ENCODE measurements at regions not wholly inside any gene's neighbourhood (a gene's known extent, or its start where the extent isn't known, plus 50 kb on each side); places are given as distances from the start of the nearest gene placed in this dataset.
"Not testable (repeated sequence)": the region's sequence is repeated elsewhere in the genome, so short reads cannot be mapped to it uniquely, and the experiment has no call there.

- no peak overlapping the region for H3K4me3 Mint-ChIP-seq
- DNase-seq (ENCODE audit: low spot score in 2 of 2, unreplicated experiment in 2 of 2), result no peak
- TF ChIP-seq CTCF (IDR thresholded peaks at IDR 0.05; ENCODE audit: unreplicated experiment), result no peak
- no peaks in the 10 kb centered on the region for H3K9me3 Mint-ChIP-seq
- no peaks in the 10 kb centered on the region for H3K27me3 Mint-ChIP-seq (ENCODE audit: low read depth)
- H3K4me1 Mint-ChIP-seq, result peaks cover 54% of the 10 kb centered on the region
- H3K27ac Mint-ChIP-seq, result no peak overlapping the region
- no peaks in the 10 kb centered on the region for H3K36me3 Mint-ChIP-seq
These were observed 220.8 kb upstream of the HES1 start for GRCh38 chr3:193915099-193915498.

GRCh38 chr3:193915613-193916012 lies 220.3 kb upstream of the HES1 start:
- H3K9me3 Mint-ChIP-seq, result no peaks in the 10 kb centered on the region
- peaks cover 49% of the 10 kb centered on the region for H3K4me1 Mint-ChIP-seq
- no peak overlapping the region for H3K4me3 Mint-ChIP-seq
- no peak overlapping the region for H3K27ac Mint-ChIP-seq
- no peaks in the 10 kb centered on the region for H3K27me3 Mint-ChIP-seq (ENCODE audit: low read depth)
- H3K36me3 Mint-ChIP-seq, result no peaks in the 10 kb centered on the region
- DNase-seq (ENCODE audit: low spot score in 2 of 2, unreplicated experiment in 2 of 2), result no peak
- TF ChIP-seq CTCF (IDR thresholded peaks at IDR 0.05; ENCODE audit: unreplicated experiment), result no peak

GRCh38 chr3:193917158-193917557 lies 218.8 kb upstream of the HES1 start:
- no peak overlapping the region for H3K27ac Mint-ChIP-seq
- no peak for TF ChIP-seq CTCF (IDR thresholded peaks at IDR 0.05; ENCODE audit: unreplicated experiment)
- no peaks in the 10 kb centered on the region for H3K36me3 Mint-ChIP-seq
- no peak overlapping the region for H3K4me3 Mint-ChIP-seq
- H3K4me1 Mint-ChIP-seq, result peaks cover 34% of the 10 kb centered on the region
- H3K9me3 Mint-ChIP-seq, result no peaks in the 10 kb centered on the region
- no peak for DNase-seq (ENCODE audit: low spot score in 2 of 2, unreplicated experiment in 2 of 2)
- H3K27me3 Mint-ChIP-seq (ENCODE audit: low read depth), result no peaks in the 10 kb centered on the region

GRCh38 chr3:193921465-193921864 lies 214.5 kb upstream of the HES1 start:
- no peaks in the 10 kb centered on the region for H3K27me3 Mint-ChIP-seq (ENCODE audit: low read depth)
- H3K4me1 Mint-ChIP-seq, result peaks cover 9% of the 10 kb centered on the region
- DNase-seq (ENCODE audit: low spot score in 2 of 2, unreplicated experiment in 2 of 2), result no peak
- no peak overlapping the region for H3K4me3 Mint-ChIP-seq
- H3K27ac Mint-ChIP-seq, result no peak overlapping the region
- TF ChIP-seq CTCF (IDR thresholded peaks at IDR 0.05; ENCODE audit: unreplicated experiment), result no peak
- peaks cover 20% of the 10 kb centered on the region for H3K9me3 Mint-ChIP-seq
- peaks cover 8% of the 10 kb centered on the region for H3K36me3 Mint-ChIP-seq

GRCh38 chr3:193922034-193922774 lies 213.7 kb upstream of the HES1 start:
- TF ChIP-seq CTCF (IDR thresholded peaks at IDR 0.05; ENCODE audit: unreplicated experiment), result no peak
- H3K27ac Mint-ChIP-seq, result no peak overlapping the region

GRCh38 chr3:193923958-193924357 lies 212.0 kb upstream of the HES1 start:
- not testable (repeated sequence) for H3K4me1 Mint-ChIP-seq; H3K36me3 Mint-ChIP-seq; H3K27ac Mint-ChIP-seq; DNase-seq (ENCODE audit: low spot score in 2 of 2, unreplicated experiment in 2 of 2); H3K4me3 Mint-ChIP-seq; H3K27me3 Mint-ChIP-seq (ENCODE audit: low read depth)
- peaks cover 22% of the 10 kb centered on the region for H3K9me3 Mint-ChIP-seq

More at GRCh38 chr3:193922034-193922774, 213.7 kb upstream of the HES1 start:
- H3K27me3 Mint-ChIP-seq (ENCODE audit: low read depth), result no peaks in the 10 kb centered on the region
- no peak overlapping the region for H3K4me3 Mint-ChIP-seq
- peaks cover 22% of the 10 kb centered on the region for H3K9me3 Mint-ChIP-seq
- peaks cover 4% of the 10 kb centered on the region for H3K4me1 Mint-ChIP-seq
- H3K36me3 Mint-ChIP-seq, result peaks cover 8% of the 10 kb centered on the region
- no peak for DNase-seq (ENCODE audit: low spot score in 2 of 2, unreplicated experiment in 2 of 2)

- not testable (repeated sequence) for DNase-seq (ENCODE audit: low spot score in 2 of 2, unreplicated experiment in 2 of 2); H3K4me1 Mint-ChIP-seq; H3K27me3 Mint-ChIP-seq (ENCODE audit: low read depth)
These were observed 209.9 kb upstream of the HES1 start for GRCh38 chr3:193926071-193926470.

GRCh38 chr3:193927413-193928206 lies 208.3 kb upstream of the HES1 start:
- H3K4me3 Mint-ChIP-seq; DNase-seq (ENCODE audit: low spot score in 2 of 2, unreplicated experiment in 2 of 2); H3K27ac Mint-ChIP-seq; H3K27me3 Mint-ChIP-seq (ENCODE audit: low read depth); H3K4me1 Mint-ChIP-seq; H3K36me3 Mint-ChIP-seq: not testable (repeated sequence)
- peaks cover 22% of the 10 kb centered on the region for H3K9me3 Mint-ChIP-seq

More at GRCh38 chr3:193926071-193926470, 209.9 kb upstream of the HES1 start:
- peaks cover 22% of the 10 kb centered on the region for H3K9me3 Mint-ChIP-seq
- H3K27ac Mint-ChIP-seq, H3K4me3 Mint-ChIP-seq, H3K36me3 Mint-ChIP-seq: not testable (repeated sequence)
